Central memory CD8-positive, alpha-beta T cell (primary cell): ENCODE measurements at regions not wholly inside any gene's neighbourhood (a gene's known extent, or its start where the extent isn't known, plus 50 kb on each side); places are given as distances from the start of the nearest gene placed in this dataset.
A peak's percentile ranks its signal among the peaks of the same experiment; 100 is the strongest.

Source experiments
- ATAC-seq: fragments of 150-1000 bp; cut with Tn5 transposase; replicated peaks from 2 replicates; pipeline ENCODE4 v1.10.0; 2022; ENCODE audit warnings: mild to moderate bottlenecking, moderate FRiP score, moderate number of reproducible peaks; ENCODE audit not compliant: poor library complexity, severe bottlenecking; ENCODE audit errors: extremely low read depth
- DNase-seq, 2 donors: peaks; one replicate each; pipeline ENCODE4 v3.0.0; 2021; ENCODE audit warnings: low spot score in 2 of 2
- H3K27ac Mint-ChIP-seq: one replicate; pipeline ENCODE4 v1.8.0; 2022; ENCODE audit warnings: low read depth, mild to moderate bottlenecking, moderate library complexity, mixed read lengths
- H3K27me3 Mint-ChIP-seq: one replicate; pipeline ENCODE4 v1.8.0; 2022; ENCODE audit warnings: mixed read lengths
- H3K36me3 Mint-ChIP-seq: one replicate; pipeline ENCODE4 v1.8.0; 2022; ENCODE audit warnings: mild to moderate bottlenecking, moderate library complexity, mixed read lengths; ENCODE audit not compliant: insufficient read depth
- H3K4me1 Mint-ChIP-seq: one replicate; pipeline ENCODE4 v1.8.0; 2022; ENCODE audit warnings: mixed read lengths
- H3K4me3 Mint-ChIP-seq: one replicate; pipeline ENCODE4 v1.8.0; 2022; ENCODE audit warnings: mild to moderate bottlenecking, moderate library complexity, mixed read lengths
- H3K9me3 Mint-ChIP-seq: one replicate; pipeline ENCODE4 v1.8.0; 2022; ENCODE audit warnings: mixed read lengths

- Mint-ChIP-seq H3K27ac (no peak overlapping the region), H3K27me3 (no peaks in the 10 kb centered on the region)
Measured at GRCh38 chr6:139547804-139548203, 173.4 kb upstream of the CITED2 start.

GRCh38 chr6:139547122-139547776, 172.8 kb upstream of the CITED2 start:
- no peaks in the 10 kb centered on the region for H3K36me3 Mint-ChIP-seq
- no peaks in the 10 kb centered on the region for H3K9me3 Mint-ChIP-seq
- DNase-seq = no peak
- H3K27ac Mint-ChIP-seq = no peak overlapping the region
- no peak overlapping the region for H3K4me3 Mint-ChIP-seq
- no peak for ATAC-seq
- H3K4me1 Mint-ChIP-seq = peaks cover 24% of the 10 kb centered on the region
- H3K27me3 Mint-ChIP-seq = no peaks in the 10 kb centered on the region

More at GRCh38 chr6:139547804-139548203, 173.4 kb upstream of the CITED2 start:
- DNase-seq (no peak), ATAC-seq (no peak)
- Mint-ChIP-seq H3K9me3 (no peaks in the 10 kb centered on the region), H3K36me3 (no peaks in the 10 kb centered on the region), H3K4me1 (peaks cover 22% of the 10 kb centered on the region), H3K4me3 (no peak overlapping the region)

- no peaks in the 10 kb centered on the region for H3K36me3 Mint-ChIP-seq
- no peaks in the 10 kb centered on the region for H3K27me3 Mint-ChIP-seq
- ATAC-seq = no peak
- peaks cover 32% of the 10 kb centered on the region for H3K4me1 Mint-ChIP-seq
- H3K4me3 Mint-ChIP-seq = no peak overlapping the region
- H3K9me3 Mint-ChIP-seq = no peaks in the 10 kb centered on the region
- no peak for DNase-seq
- no peak overlapping the region for H3K27ac Mint-ChIP-seq
Measured at GRCh38 chr6:139546106-139546472, 171.6 kb upstream of the CITED2 start.

- DNase-seq = no peak
- Mint-ChIP-seq H3K27ac (no peak overlapping the region), H3K27me3 (no peaks in the 10 kb centered on the region), H3K36me3 (no peaks in the 10 kb centered on the region), H3K4me1 (peaks cover 36% of the 10 kb centered on the region), H3K4me3 (no peak overlapping the region), H3K9me3 (no peaks in the 10 kb centered on the region)
- no peak for ATAC-seq
Measured at GRCh38 chr6:139545206-139546105, 171.0 kb upstream of the CITED2 start.

GRCh38 chr6:139544701-139545057, 170.2 kb upstream of the CITED2 start:
- Mint-ChIP-seq H3K27me3 (no peaks in the 10 kb centered on the region), H3K9me3 (no peaks in the 10 kb centered on the region), H3K4me3 (no peak overlapping the region), H3K4me1 (peaks cover 44% of the 10 kb centered on the region), H3K36me3 (no peaks in the 10 kb centered on the region), H3K27ac (no peak overlapping the region)
- no peak for DNase-seq
- ATAC-seq = no peak

GRCh38 chr6:139542351-139542750, 167.9 kb upstream of the CITED2 start:
- no peaks in the 10 kb centered on the region for H3K9me3 Mint-ChIP-seq
- peak overlapping the region; percentile 17 for H3K4me3 Mint-ChIP-seq
- peaks cover 54% of the 10 kb centered on the region for H3K4me1 Mint-ChIP-seq
- H3K36me3 Mint-ChIP-seq = no peaks in the 10 kb centered on the region
- DNase-seq (no peak), ATAC-seq (no peak)
- H3K27ac Mint-ChIP-seq = no peak overlapping the region
- H3K27me3 Mint-ChIP-seq = no peaks in the 10 kb centered on the region

GRCh38 chr6:139540894-139541293, 166.4 kb upstream of the CITED2 start:
- Mint-ChIP-seq H3K4me1 (peaks cover 57% of the 10 kb centered on the region), H3K36me3 (no peaks in the 10 kb centered on the region), H3K4me3 (peak overlapping the region; percentile 58), H3K27ac (peak overlapping the region; percentile 87), H3K27me3 (no peaks in the 10 kb centered on the region), H3K9me3 (no peaks in the 10 kb centered on the region)
- DNase-seq (no peak), ATAC-seq (no peak)

- no peaks in the 10 kb centered on the region for H3K9me3 Mint-ChIP-seq
- peak; percentile 94 for ATAC-seq
Measured at GRCh38 chr6:139540276-139540675, 165.8 kb upstream of the CITED2 start.

GRCh38 chr6:139539852-139540251, 165.4 kb upstream of the CITED2 start:
- peak overlapping the region; percentile 58 for H3K4me3 Mint-ChIP-seq

More at GRCh38 chr6:139540276-139540675, 165.8 kb upstream of the CITED2 start:
- DNase-seq = peak in 1 of 2 donors; percentile 48
- Mint-ChIP-seq H3K4me3 (peak overlapping the region; percentile 58), H3K27me3 (no peaks in the 10 kb centered on the region), H3K36me3 (no peaks in the 10 kb centered on the region), H3K4me1 (peaks cover 54% of the 10 kb centered on the region), H3K27ac (peak overlapping the region; percentile 87)

GRCh38 chr6:139538366-139538765, 163.9 kb upstream of the CITED2 start:
- H3K36me3 Mint-ChIP-seq = no peaks in the 10 kb centered on the region
- peaks cover 59% of the 10 kb centered on the region for H3K4me1 Mint-ChIP-seq
- no peaks in the 10 kb centered on the region for H3K9me3 Mint-ChIP-seq
- ATAC-seq (no peak), DNase-seq (no peak)
- H3K27me3 Mint-ChIP-seq = no peaks in the 10 kb centered on the region
- peak overlapping the region; percentile 76 for H3K27ac Mint-ChIP-seq
- H3K4me3 Mint-ChIP-seq = peak overlapping the region; percentile 38

More at GRCh38 chr6:139539852-139540251, 165.4 kb upstream of the CITED2 start:
- Mint-ChIP-seq H3K36me3 (no peaks in the 10 kb centered on the region), H3K27ac (peak overlapping the region; percentile 87), H3K9me3 (no peaks in the 10 kb centered on the region), H3K4me1 (peaks cover 52% of the 10 kb centered on the region), H3K27me3 (no peaks in the 10 kb centered on the region)
- peak; percentile 34 for ATAC-seq
- DNase-seq = no peak

GRCh38 chr6:139536751-139537617, 162.5 kb upstream of the CITED2 start:
- peak overlapping the region; percentile 53 for H3K27ac Mint-ChIP-seq
- DNase-seq = no peak
- peaks cover 52% of the 10 kb centered on the region for H3K4me1 Mint-ChIP-seq
- no peaks in the 10 kb centered on the region for H3K27me3 Mint-ChIP-seq
- ATAC-seq = no peak
- H3K4me3 Mint-ChIP-seq = no peak overlapping the region
- no peaks in the 10 kb centered on the region for H3K36me3 Mint-ChIP-seq
- no peaks in the 10 kb centered on the region for H3K9me3 Mint-ChIP-seq

GRCh38 chr6:139534472-139535115, 160.1 kb upstream of the CITED2 start:
- H3K27me3 Mint-ChIP-seq = no peaks in the 10 kb centered on the region
- peak overlapping the region; percentile 86 for H3K27ac Mint-ChIP-seq
- DNase-seq = no peak
- peaks cover 48% of the 10 kb centered on the region for H3K4me1 Mint-ChIP-seq
- peaks cover 3% of the 10 kb centered on the region for H3K36me3 Mint-ChIP-seq
- H3K4me3 Mint-ChIP-seq = peak overlapping the region; percentile 45
- H3K9me3 Mint-ChIP-seq = peaks cover 2% of the 10 kb centered on the region
- peak; percentile 49 for ATAC-seq
